ENCODE measurements at regions not wholly inside any gene's neighbourhood (a gene's known extent, or its start where the extent isn't known, plus 50 kb on each side); places are given as distances from the start of the nearest gene placed in this dataset.
"Not testable (repeated sequence)": the region's sequence is repeated elsewhere in the genome, so short reads cannot be mapped to it uniquely, and the experiment has no call there.

- no peak for DNase-seq
These were observed 168.4 kb downstream of the ALG10B start for GRCh38 chr12:38484821-38485449.

- DNase-seq: no peak
These were observed 172.3 kb downstream of the ALG10B start for GRCh38 chr12:38488866-38489265.

GRCh38 chr12:38490073-38490472 lies 173.5 kb downstream of the ALG10B start:
- no peak for DNase-seq

- no peak for DNase-seq
These were observed 174.4 kb downstream of the ALG10B start for GRCh38 chr12:38490941-38491340.

- no peak for DNase-seq
These were observed 184.9 kb downstream of the ALG10B start for GRCh38 chr12:38501481-38501880.

- DNase-seq: no peak
These were observed 185.4 kb downstream of the ALG10B start for GRCh38 chr12:38501991-38502390.

- DNase-seq: no peak
These were observed 185.8 kb downstream of the ALG10B start for GRCh38 chr12:38502415-38502814.

GRCh38 chr12:38507839-38508238 lies 191.3 kb downstream of the ALG10B start:
- no peak for DNase-seq

- DNase-seq: no peak
These were observed 191.7 kb downstream of the ALG10B start for GRCh38 chr12:38508246-38508645.

- no peak for DNase-seq
These were observed 199.3 kb downstream of the ALG10B start for GRCh38 chr12:38515912-38516311.

GRCh38 chr12:38516418-38516817 lies 199.8 kb downstream of the ALG10B start:
- DNase-seq: no peak

GRCh38 chr12:38523920-38524319 lies 207.3 kb downstream of the ALG10B start:
- no peak for DNase-seq

GRCh38 chr12:38527631-38528030 lies 211.1 kb downstream of the ALG10B start:
- no peak for DNase-seq

- DNase-seq: no peak
These were observed 212.0 kb downstream of the ALG10B start for GRCh38 chr12:38528527-38528926.

- not testable (repeated sequence) for DNase-seq
These were observed 212.7 kb downstream of the ALG10B start for GRCh38 chr12:38529281-38529680.

GRCh38 chr12:38538319-38538718 lies 221.7 kb downstream of the ALG10B start:
- DNase-seq: no peak

- no peak for DNase-seq
These were observed 223.6 kb downstream of the ALG10B start for GRCh38 chr12:38540156-38540555.

GRCh38 chr12:38541849-38542248 lies 225.3 kb downstream of the ALG10B start:
- DNase-seq: no peak

GRCh38 chr12:38543151-38543550 lies 226.6 kb downstream of the ALG10B start:
- DNase-seq: peak; percentile 4

GRCh38 chr12:38544330-38545066 lies 227.9 kb downstream of the ALG10B start:
- no peak for DNase-seq

- no peak for DNase-seq
These were observed 231.0 kb downstream of the ALG10B start for GRCh38 chr12:38547586-38547985.

GRCh38 chr12:38555620-38556591 lies 239.3 kb downstream of the ALG10B start:
- DNase-seq: no peak

GRCh38 chr12:38556647-38557046 lies 240.1 kb downstream of the ALG10B start:
- no peak for DNase-seq

All from SHP77 treated with DMSO at 0.1 percent for 48 hours (cell line).